ENCODE measurements at regions not wholly inside any gene's neighbourhood (a gene's known extent, or its start where the extent isn't known, plus 50 kb on each side); places are given as distances from the start of the nearest gene placed in this dataset.

DNA sequence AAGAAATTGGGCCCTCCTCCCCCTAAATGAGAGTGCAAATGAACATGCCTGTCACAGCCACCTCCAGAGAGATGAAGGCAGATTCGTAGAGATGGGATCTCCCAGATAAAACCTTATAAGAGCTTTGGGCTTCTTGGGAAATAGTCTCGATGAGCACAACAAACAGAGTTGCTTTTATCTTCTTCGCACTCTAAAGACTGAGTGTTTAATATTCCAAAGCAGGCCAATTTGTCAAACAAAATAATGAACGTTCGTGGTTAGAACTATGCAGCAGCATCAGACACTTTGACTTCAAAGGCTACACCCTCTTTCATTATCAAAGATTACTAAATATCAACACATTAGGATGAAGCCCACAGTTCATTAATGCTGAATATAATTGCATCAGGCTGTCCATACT lies 256.2 kb downstream of the SKIDA1 start:
- TF ChIP-seq CTCF (IDR thresholded peaks at IDR 0.05) = no peak
- TF ChIP-seq POLR2A (IDR thresholded peaks at IDR 0.05) = no peak
